AG08395 (cell line): ENCODE measurements at regions not wholly inside any gene's neighbourhood (a gene's known extent, or its start where the extent isn't known, plus 50 kb on each side); places are given as distances from the start of the nearest gene placed in this dataset.
A peak's percentile ranks its signal among the peaks of the same experiment; 100 is the strongest.

Source experiments
- DNase-seq: peaks from one replicate; pipeline ENCODE4 v3.0.0; 2012; ENCODE audit warnings: mixed read lengths, low spot score

DNA sequence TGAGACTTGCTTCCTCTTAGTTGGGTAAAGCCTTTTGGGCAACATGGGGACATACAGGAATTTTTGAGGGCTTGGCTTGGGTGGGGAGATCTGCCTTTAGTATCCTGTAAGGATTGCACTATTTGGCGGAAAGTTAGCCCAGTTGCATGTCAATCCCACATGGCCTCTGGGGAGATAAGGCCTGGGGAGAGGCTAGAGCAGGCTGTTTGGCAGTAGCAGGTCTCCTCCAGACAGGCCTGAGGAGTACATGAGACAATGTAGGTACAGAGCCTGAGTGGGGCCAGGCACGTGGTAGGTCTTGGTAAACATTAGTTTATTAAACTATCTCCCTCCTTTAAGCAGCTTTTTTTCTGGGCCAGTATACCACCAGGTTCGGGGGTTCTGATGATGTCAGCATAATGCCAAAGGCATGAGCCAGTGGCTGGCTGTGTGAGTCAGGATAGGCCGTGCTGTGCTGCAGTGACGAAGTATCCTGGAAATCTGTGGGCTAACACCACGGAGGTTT is 147.9 kb downstream of the VEGFA start:
- no peak for DNase-seq

DNA sequence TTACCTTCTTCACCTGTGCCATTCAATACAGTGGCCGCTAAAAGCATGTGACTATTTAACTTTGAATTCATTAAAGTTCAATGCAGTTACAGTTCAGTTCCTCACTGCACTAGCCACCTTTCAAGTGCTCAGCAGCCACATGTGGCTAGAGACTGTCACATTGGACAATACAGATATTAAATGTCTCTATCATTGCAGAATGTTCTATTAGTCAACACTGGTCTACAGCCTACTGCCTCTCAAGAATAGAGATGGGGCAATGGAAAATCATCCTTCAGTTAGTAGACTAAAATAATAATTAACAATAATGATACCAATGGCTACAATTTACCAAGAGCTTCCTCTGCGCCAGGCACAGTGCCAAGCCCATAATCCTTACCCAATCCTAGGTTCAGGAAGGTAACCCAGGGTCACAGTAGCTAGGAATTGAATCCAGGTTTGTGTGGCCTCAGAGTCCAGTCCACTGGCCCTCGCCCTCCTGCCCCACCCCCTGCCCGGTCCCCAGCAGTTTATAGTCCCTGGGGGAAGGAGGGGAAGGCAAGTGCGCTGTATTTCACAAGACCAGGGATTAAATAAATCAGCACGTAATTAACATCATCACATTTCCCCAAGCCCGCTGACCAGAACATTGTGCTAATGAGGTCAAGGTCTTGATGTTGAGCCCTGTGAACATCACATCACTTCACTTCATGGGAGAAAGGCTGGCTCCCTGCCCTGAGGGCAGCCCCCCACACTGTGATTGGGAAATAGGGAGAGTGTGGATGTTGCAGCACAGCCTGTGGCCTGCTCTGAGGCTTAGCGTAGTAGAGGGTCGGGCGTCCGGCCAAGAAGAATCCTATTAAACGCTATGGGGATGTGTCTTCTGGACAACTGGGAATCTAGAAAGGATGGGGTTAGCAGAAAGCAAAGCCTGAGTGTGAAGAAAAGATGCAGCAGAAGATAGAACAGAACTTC is 147.2 kb downstream of the VEGFA start:
- DNase-seq: peak; percentile 68

DNA sequence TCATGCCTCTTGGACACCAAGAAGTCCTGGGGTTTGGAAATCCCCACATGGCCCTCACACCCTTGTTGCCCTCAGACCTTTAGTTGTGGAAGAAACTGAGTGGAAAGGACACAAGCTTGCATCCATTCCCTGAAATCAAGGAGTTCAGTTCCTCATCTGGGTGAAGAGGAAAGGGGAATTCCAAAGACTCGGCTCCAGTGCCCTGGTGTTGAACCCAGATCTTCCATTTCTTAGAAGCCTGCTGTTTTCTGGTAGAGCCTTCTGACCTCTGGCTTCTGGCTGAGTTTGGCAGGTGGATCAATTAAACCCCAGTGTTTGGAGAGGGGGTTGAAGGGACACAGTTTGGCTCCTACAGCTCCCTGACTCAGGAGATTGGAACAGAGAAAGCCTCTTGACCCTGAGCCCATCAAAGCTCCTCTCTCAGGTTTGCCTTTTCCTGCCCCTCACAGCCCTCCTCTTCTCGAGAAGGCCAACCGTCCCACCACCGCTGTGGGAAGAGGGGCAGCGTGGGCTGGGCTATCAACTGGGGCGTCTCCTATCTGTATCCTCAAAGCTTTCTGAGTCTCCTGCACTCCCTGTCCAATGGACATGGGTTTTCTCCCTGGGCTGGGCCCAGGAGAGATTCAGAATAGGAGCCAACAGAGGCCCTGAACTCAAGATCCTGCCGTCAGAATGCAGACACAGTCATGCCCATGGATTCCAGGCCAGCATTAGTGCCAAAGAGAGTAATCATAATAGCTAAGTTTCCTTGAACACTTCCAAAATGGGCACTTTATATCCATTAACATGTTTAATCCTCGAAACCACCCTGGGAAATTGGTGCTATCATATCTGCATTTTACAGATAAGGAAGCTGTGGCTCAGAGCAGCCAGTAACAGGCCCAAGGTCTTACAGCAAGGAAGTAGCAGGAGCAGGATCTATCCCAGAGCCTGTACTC is 146.2 kb downstream of the VEGFA start:
- no peak for DNase-seq

DNA sequence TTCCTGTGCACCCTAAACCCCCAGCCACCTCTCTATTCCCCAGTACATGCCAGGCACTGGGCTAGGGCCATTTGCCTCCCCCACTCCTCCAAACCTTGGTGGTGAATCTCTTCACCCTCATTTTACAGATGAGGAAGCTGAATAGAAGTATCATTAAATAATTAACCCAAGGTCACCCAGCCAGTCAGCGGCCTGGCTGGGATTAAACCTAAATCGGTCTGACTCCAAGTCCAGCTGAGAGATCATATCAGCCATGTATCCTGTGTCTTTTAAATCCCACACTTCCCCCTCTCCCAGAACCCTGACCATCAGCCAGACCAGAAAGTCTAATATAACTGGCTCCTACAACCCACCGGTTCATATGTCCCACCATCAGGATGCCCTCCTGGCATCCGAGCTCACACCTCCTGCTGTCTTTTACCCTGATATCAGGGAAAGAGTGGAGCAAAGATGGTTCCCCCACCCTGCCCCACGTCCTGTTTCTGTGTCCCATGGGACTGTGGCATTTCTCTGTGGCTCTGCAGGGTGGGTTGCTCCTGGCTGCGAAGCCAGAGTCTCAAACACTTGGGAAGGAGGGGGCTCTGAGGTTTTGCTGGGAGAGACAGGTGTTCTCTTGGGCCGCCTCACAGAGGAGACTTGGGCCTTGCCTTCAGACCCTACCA is 145.3 kb downstream of the VEGFA start:
- no peak for DNase-seq

DNA sequence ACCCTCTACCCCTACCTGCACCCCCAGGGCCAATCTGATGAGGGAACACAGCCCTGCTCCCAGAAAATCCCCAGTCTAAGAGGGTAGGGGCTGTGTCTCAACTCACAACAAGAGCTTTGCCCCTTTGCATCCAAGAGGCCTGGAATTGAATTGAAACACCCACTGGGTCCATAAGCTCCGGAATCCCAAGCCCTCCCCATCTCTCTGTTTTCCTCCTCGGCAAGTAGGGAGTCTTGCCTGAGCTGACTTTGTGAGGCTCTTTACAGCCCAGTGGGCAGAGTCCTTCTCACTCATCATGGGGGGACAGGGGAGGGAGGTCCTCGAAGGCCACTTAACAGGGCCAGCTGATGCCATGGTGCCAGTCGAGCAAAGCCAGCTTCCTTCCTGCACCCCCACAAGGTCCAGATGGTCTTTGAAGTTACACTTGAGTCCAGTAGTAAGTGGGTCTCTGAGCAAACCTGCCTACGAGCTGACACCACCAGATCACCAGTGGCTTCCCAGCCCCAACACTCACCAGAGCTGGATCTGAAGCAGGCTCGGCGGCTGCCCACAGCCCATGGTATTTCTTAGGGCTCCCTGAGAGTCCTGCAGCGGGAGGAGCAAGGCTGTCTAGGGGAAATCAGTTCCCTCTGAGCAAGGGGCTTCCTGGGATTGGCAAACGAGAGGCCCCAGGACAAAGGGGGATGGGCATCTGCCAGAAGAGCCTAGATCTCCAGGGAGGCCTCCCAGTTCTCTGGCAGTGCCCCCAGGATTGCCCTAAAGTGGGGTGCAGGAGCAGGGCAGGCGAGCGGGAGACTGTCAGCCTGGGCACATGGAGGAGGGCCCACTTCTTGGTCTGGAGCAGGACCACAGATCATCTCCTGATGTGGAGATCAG is 144.5 kb downstream of the VEGFA start:
- DNase-seq: no peak

DNA sequence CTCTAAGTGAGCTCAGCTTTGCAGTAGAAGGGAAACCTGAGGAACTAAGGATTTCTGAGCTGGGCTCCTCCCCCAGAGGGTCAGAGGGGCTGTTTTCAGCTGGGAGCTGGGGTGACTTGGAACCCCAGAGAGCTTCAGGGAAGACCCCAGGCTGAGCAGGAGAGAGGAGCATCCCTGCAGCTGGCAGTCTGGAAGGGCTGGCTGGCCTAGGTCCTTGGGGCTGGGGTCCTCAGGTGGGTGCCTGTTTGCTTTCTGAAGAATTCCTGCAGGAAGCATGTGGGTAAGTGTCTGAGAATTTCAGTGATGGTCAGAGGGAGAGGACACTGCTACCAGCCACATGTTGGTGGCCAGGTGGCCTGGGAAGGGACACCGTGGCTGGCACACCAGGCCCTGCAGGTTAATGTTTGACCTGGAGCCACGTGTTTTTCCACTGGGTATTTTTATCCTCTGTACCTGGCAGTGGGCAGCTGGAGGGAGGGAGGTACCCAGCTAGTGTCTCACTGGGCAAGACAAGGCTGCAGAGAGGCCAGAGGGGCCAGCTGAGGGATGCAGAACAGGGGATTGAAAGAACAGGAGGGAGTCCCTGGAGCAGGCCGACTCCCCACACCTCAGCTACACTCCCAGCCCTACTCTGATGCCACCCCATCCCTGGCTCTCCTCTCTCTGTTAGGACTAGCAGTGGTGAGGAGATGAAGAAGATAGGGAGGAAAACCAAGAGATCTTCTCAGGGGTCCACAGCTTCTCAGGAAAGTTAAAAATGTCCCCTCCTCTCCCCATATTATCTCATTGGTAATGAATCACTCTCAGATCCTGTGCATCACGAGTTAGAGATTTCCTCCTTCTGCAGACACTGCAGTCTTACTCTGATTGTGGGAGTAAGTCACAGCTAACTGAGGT is 143.6 kb downstream of the VEGFA start:
- no peak for DNase-seq

DNA sequence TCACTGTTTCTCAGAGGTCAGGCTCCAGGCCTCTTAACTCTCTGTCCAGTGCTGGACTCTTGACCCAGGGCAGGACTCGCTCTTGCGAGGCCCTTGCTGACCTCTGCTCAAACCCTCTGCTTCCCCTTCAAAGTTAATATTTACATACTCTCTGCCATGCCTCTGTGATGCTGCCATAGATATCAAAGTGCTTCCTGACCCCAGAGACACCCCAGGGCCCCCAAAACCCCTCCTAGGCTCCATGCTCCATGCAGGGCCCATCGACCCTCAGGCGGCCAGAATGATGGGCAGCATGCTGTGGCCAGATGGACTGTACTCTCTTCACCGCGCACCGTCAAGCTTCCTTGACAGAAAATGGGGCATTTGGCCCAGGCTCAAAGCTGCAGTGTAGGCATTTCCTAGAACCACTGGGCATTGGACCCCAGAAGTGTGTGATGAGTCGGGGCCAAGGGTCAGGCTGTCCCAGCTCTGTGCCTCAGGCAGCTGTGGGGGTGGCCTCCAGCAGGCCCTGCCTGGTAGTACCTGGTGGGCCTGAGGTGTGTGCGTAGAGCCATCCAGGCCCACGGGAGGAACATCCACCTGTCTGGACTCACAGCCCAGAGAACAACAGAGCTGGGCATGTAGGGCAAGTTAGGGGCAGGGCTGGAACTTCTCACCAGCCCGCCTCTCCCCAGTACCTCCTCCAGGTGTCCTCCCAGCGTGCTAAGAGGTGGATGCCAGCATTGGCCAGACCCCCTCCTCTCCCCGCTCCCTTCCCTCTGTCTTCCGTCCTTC is 142.8 kb downstream of the VEGFA start:
- DNase-seq: no peak

DNA sequence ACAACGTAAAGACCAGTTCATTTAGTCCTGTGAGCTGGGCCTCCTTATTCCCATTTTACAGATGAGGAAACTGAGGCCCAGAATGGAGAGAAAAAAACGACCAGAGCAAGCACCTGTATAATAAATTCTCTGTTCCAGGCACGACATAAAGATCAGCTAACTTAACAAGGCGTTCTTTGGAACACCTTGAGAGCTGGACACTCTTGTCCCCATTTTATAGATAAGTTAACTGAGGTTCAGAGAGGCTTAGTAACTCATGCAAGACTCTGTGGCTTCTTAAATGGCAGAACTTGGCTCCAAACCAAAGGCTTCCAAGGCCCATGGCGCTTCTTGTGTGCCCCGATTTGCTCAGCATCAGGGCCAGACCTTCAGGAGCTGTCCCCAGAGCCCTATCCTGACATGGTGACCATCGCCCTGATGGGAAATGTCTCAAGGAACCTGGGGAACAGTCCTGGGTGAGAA is 142.1 kb downstream of the VEGFA start:
- DNase-seq: no peak

DNA sequence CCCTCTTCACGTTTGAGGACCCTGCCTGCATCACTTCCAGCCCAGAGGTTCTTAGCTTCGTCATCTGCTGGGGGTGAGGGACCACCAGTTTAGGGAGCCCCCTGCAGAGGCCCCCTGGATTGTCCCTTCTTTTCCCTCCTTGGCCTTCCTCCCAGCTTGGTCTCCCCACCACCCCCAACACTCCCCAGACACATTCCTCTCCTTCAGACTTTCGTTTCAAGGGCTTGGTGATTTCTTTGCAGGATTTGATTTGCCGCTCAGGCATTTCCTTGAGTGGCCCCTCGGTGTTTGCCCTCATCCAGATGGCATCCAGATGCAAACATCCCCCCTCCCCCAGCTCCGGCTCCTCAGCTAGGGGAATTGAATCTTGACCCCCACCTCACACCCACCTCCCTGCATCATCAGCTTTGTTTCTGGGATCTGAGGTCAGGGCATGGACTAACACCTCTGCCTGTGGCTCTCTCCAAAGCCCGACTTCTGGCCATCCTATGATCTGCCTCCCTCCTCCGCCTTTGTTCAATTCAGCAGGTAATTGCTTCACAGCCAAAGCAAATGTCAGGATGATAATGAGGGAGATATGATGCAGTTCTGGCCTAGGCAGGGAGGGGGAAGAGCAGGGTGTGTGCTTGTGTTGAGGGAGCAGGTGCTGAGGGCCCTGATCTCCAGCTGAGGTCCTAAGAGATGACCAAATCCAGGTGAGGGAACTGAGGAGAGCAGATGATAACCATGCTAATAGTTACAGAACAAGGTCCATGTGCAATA is 141.5 kb downstream of the VEGFA start:
- DNase-seq: no peak

DNA sequence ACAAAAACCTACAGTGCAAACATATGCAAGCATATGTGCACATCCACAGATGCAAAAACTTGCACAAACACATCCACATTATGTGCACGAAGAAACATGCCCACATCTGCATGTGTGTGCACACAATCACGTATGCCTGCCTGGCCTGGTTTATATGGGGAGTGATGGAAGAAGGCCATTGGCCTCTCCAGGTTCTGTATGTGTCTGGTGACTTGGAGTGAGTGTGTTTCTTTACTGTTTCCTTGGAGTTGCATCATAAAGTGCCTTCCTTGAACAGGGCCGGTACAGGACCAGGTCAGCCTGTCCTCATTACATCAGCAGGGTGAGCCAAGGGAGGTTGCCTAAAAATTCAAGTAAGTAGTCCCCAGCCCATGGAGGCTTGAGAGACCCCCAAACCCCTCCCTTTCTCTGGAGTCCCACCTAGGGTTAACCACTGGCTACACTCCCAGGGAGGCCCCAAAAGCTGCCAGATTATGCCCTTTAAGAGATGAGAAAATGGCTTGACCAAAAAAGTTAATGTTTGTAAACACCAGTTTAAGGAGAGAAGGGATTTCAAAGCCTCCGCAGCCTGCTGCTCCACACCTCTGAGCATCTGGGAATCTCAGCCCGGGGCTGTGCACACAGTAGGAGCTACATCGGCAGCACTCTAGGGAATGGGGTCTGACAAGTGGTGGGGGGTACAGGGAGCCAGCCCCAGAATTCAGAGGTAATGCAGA is 140.8 kb downstream of the VEGFA start:
- DNase-seq: no peak

DNA sequence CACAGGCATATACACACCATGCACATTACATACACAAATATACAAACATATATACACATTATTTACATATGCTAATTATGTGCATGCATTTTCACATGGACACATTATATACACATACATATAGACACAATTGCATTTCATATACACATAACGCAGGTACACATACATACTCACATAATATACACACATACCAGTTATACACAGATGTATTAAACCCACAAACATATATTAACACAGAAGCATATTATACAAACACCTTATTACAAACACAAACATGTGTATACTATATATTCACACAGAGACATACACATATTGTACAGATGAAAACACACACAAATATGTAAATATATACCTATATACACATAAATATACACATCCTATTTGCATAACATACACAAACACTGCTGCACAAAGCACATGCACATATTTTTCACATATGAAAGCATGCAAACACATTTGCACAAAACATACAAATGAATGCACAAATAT is 140.2 kb downstream of the VEGFA start:
- no peak for DNase-seq

DNA sequence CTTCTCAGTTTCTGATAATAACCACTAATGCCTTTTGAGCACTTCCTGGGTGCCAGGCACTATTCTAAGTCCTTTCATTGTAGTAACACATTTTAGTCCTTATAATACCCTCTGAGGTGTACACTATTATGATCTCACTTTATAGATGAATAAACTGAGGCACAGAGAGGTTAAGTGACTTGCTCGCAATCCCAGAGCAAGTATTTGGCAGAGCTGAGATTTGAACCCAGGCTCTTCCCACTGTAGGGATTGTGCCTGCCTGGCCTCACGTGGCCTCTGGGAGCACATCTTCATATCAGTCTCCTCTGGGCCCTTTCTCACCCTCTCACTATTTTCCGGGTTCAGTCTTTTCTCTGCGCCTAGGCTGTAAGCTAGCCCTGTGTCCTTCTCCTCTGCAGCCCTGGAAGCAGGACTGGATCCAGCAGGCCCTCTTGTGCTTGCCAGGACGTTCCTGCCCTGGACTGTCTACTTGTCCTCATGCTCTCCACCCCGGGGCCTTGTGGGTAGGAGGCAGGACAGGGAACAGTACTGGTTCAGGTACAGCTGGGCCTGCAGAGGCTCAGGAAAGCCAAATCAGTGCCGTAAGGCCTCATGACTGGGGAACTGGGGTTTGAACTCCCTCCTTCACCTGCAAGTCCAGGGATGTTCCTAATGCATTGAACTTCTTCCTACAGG is 139.6 kb downstream of the VEGFA start:
- DNase-seq: no peak

DNA sequence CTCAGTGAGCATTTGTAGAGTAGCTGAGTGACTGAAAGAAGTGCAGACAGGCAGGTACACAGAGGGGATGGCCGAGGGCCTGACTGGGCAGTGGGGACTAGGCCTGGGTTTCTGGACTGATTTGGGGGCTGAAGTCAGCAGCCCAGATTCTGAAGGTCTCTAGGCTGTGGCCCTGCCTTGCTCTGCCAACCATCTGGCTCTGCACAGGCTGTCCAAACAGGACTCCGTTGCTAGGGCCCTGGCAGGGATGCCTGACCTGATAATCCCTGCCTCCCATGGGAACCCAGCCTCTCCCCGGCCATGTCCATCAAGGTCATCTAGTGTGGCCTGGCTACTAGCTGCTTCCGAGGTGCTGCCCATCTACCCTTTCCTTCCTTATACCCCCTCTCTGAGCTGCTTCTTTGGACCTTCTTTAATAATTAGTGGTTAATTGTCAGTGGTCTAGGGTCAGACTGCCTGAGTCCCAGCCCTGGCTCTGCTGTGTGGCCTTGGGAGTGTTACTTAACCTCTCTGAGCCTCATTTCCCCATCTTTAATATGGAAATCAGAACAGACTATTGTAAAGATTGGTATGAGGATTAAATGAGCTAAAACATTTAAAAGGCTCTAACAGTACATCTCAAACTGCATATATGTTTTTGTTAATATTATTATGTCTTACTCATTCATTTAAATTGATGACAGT is 137.9 kb downstream of the VEGFA start:
- DNase-seq: no peak

DNA sequence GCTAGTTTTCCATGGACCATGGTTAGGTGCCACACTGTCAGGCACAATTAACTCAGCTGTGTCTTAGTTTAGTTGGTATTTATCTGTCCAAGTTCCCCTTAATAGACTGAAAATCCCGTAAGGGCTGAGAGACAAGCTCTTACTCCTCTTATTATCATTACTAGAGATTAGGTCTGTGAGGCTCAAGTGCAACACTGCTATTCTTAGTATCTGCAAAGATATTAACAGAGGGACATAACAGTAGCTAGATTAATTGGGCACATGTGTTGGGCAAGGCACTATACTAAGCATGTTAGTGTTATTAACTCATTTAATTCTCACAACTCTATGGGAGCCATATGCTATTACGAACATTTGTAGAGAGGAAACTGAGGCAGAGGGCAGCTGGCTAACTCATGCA is 137.3 kb downstream of the VEGFA start:
- DNase-seq: no peak

DNA sequence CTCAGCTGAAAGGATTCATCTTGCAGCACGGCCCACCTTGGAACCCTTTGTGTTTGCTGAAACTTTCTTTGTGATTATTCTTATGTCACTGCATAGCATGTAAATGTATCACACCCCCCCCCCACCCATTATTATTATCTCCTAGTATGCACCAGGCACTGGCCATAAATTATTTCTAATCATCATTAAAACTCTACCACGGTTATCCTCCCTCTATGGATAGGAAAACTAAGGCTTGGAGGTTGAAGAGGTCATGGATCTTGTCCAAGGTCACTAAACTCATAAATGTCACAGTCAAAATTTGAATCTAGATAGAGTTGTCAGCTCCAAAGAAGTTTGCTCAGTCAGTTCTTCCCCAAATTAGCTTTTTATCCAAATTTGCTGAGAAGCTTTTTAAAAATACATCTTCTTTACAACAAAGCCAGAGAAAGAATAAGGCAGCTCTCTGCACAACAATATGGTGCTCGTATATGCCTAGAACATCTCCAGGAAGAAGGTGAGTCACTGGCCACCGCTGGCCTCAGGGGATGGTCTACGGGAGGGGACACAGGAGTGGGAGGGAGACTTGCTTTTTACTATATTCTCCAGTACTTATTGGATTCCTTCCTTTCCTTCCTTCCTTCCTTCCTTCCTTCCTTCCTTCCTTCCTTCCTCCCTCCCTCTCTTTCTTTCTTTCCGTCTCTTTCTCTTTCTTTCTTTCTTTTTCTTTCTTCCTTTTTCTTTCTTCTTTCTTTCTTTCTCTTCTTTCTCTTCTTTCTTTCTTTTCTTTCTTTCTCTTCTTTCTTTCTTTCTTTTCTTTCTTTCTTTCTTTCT is 134.5 kb downstream of the VEGFA start:
- DNase-seq: no peak
